Left lung (tissue), 4 donors: ENCODE measurements at regions not wholly inside any gene's neighbourhood (a gene's known extent, or its start where the extent isn't known, plus 50 kb on each side); places are given as distances from the start of the nearest gene placed in this dataset.

Source experiments
- ATAC-seq: fragments of 200-7000 bp; cut with Tn5 transposase; one replicate; pipeline ENCODE4 v1.9.1; 2020; ENCODE audit warnings: moderate library complexity
- DNase-seq, 4 donors: peaks; one replicate each; pipeline ENCODE4 v3.0.0-alpha.2; 2013 to 2020
- H3K27ac ChIP-seq, 2 donors: fragments of 200-600 bp; sonication (generic) in 1 of 2; one replicate each; pipeline versions ENCODE4 v1.5.0 to v1.8.0; 2020 to 2021
- H3K27me3 ChIP-seq, 2 donors: fragments of 200-600 bp; sonication (generic) in 1 of 2; one replicate each; pipeline versions ENCODE4 v1.5.0 to v1.8.0; 2020 to 2021
- H3K36me3 ChIP-seq, 2 donors: fragments of 200-600 bp; sonication (generic) in 1 of 2; one replicate each; pipeline versions ENCODE4 v1.5.0 to v1.8.0; 2020 to 2021
- H3K4me1 ChIP-seq, 2 donors: fragments of 200-600 bp; one replicate each; pipeline ENCODE4 v1.8.0; 2021
- H3K4me3 ChIP-seq, 2 donors: fragments of 200-600 bp; sonication (generic) in 1 of 2; one replicate each; pipeline versions ENCODE4 v1.5.0 to v1.8.0; 2020 to 2021; ENCODE audit warnings: mild to moderate bottlenecking in 1 of 2
- H3K9me3 ChIP-seq, 2 donors: fragments of 200-600 bp; sonication (generic) in 1 of 2; one replicate each; pipeline versions ENCODE4 v1.5.0 to v1.8.0; 2020 to 2021
- CTCF ChIP-seq, 2 donors: fragments of 200-600 bp; sonication (generic) in 1 of 2; IDR thresholded peaks; one replicate each; pipeline versions ENCODE4 v1.5.0 to v1.8.0; 2021; ENCODE audit warnings: antibody characterized with exemption in 2 of 2
- intact Hi-C, 2 donors: fragments of 100-400 bp; cut with DNase I; formaldehyde crosslinking; loops; one replicate each; pipeline versions ENCODE4 v1.11.2 to v1.14.2; 2022
- donor health status: DM: no; HTN: yes; CAD: no.
- donor health status: DM: no; HTN: no; CAD: no.

GRCh38 chr1:30197639-30198450, 525.5 kb downstream of the MATN1 start:
- peaks cover 0 to 3% of the 10 kb centered on the region in 2 donors for H3K9me3 ChIP-seq
- peaks cover 0 to 4% of the 10 kb centered on the region in 2 donors for H3K4me1 ChIP-seq
- peaks cover 0 to 9% of the 10 kb centered on the region in 2 donors for H3K27me3 ChIP-seq
- ATAC-seq (peak; percentile 75), DNase-seq (peak in 1 of 4 donors; percentile 4)
- no peak overlapping the region for H3K27ac ChIP-seq
- no peak for TF ChIP-seq CTCF (IDR thresholded peaks at IDR 0.05)
- H3K4me3 ChIP-seq = no peak overlapping the region
- H3K36me3 ChIP-seq = no peaks in the 10 kb centered on the region
- intact Hi-C loops = no loop called here

DNA sequence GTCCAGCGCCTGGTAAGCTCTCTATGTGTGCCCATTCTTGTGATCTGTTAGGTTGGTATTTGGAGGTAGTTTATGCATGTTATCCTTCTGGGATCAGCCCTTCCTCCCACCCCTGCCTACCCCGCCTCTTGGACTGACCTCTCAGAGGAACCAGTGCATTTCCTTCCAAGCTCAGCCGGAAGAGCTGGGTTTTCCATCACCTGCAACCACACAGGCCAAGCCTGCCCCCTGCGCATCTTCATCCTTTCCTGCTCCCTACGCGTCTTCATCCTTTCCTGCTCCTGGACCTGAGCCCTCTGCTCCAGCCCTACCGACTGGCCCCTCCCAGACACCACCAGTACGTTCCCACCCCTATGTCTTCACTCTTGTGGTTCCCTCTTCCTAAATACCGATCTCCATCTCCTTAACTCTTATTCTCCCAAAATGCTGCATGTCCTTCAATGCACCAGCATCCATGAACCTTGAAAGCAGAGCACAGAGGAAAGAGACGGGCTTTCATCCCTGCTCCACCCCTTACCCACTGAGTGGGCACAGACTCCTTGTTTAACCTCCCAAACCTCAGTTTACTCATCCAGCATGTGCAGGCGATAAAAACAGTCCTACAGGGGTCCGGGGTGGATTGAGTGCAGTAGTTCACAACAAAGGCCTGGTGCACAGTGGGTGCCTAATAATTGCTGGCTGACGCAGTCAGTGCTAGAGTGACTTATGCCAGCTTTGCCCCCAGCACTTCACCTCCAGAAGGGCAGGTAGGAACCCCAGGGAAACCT, 526.3 kb downstream of the MATN1 start:
- peaks cover 0 to 3% of the 10 kb centered on the region in 2 donors for H3K9me3 ChIP-seq
- intact Hi-C loops = no loop called here
- DNase-seq = no peak
- TF ChIP-seq CTCF (IDR thresholded peaks at IDR 0.05) = no peak
- H3K4me3 ChIP-seq = no peak overlapping the region
- H3K4me1 ChIP-seq = peaks cover 0 to 4% of the 10 kb centered on the region in 2 donors
- no peak overlapping the region for H3K27ac ChIP-seq
- H3K27me3 ChIP-seq = peaks cover 0 to 9% of the 10 kb centered on the region in 2 donors
- ATAC-seq = no peak
- no peaks in the 10 kb centered on the region for H3K36me3 ChIP-seq

GRCh38 chr1:30196457-30196856, 526.9 kb downstream of the MATN1 start:
- peaks cover 0 to 9% of the 10 kb centered on the region in 2 donors for H3K27me3 ChIP-seq
- no peaks in the 10 kb centered on the region for H3K36me3 ChIP-seq
- no peak overlapping the region for H3K27ac ChIP-seq
- H3K4me3 ChIP-seq = no peak overlapping the region
- H3K9me3 ChIP-seq = peaks cover 0 to 3% of the 10 kb centered on the region in 2 donors
- H3K4me1 ChIP-seq = peaks cover 0 to 4% of the 10 kb centered on the region in 2 donors
- DNase-seq = no peak
- ATAC-seq = no peak
- intact Hi-C loops = no loop called here
- no peak for TF ChIP-seq CTCF (IDR thresholded peaks at IDR 0.05)

- intact Hi-C loops = no loop called here
- no peak for DNase-seq
- peaks cover 0 to 9% of the 10 kb centered on the region in 2 donors for H3K27me3 ChIP-seq
- no peak overlapping the region for H3K27ac ChIP-seq
- H3K4me1 ChIP-seq = peaks cover 6 to 11% of the 10 kb centered on the region in 2 donors
- no peak overlapping the region for H3K4me3 ChIP-seq
- no peaks in the 10 kb centered on the region for H3K36me3 ChIP-seq
- no peak for TF ChIP-seq CTCF (IDR thresholded peaks at IDR 0.05)
- H3K9me3 ChIP-seq = no peaks in the 10 kb centered on the region
- ATAC-seq = no peak
These were observed 527.8 kb downstream of the MATN1 start for GRCh38 chr1:30195424-30196134.
